Right forelimb (tissue), 1 donor: ENCODE measurements at regions not wholly inside any gene's neighbourhood (a gene's known extent, or its start where the extent isn't known, plus 50 kb on each side); places are given as distances from the start of the nearest gene placed in this dataset.

Experiments
- DNase-seq: peaks from one replicate; pipeline ENCODE4 v3.0.0-alpha.2; 2018

DNA sequence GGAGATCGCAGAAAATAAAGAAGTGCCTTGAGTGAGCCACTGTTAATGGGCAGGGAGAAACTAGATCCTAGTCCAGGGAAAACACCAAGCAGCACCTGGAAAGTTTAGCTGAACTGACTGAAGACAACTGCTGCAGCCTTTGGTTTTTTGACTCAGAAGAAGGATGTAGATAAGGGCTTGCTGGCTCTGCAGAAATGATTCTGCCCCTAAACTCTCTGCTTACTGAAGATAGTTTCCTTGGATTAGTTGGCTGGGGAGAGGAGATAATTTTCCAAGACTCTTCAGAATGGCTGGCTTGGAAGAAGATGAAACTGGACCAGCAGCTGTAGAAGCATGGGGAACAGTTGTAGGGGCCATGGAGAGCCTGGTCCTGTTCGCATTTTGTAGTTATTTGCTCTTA, 471.8 kb downstream of the KDM4C start:
- no peak for DNase-seq

- DNase-seq: no peak
These were observed 471.0 kb downstream of the KDM4C start for GRCh38 chr9:7228726-7229125.

- DNase-seq: no peak
These were observed 470.2 kb downstream of the KDM4C start for GRCh38 chr9:7227951-7228350.

GRCh38 chr9:7226007-7226640, 468.4 kb downstream of the KDM4C start:
- no peak for DNase-seq
